HL-60 (cell line): ENCODE measurements at regions not wholly inside any gene's neighbourhood (a gene's known extent, or its start where the extent isn't known, plus 50 kb on each side); places are given as distances from the start of the nearest gene placed in this dataset.

Experiments used
- DNase-seq, 2 experiments: peaks; one replicate each; pipeline ENCODE4 v3.0.0-alpha.2; 2010 to 2020; ENCODE audit warnings: low read depth in 1 of 2, low spot score in 1 of 2
- H3K27ac ChIP-seq: fragments of 250-450 bp; sonication (Bioruptor Pico); replicated peaks from 2 replicates; pipeline ENCODE4 v1.5.1; 2020; ENCODE audit warnings: mild to moderate bottlenecking, moderate library complexity
- H3K27me3 ChIP-seq: fragments of 250-450 bp; sonication (Bioruptor Pico); 2 replicates; pipeline ENCODE4 v1.5.1; 2021; ENCODE audit warnings: mild to moderate bottlenecking, moderate library complexity; ENCODE audit not compliant: insufficient read depth, poor library complexity, severe bottlenecking
- H3K4me3 ChIP-seq: replicated peaks from 2 replicates; pipeline ENCODE4 v1.5.1; 2011; ENCODE audit warnings: mild to moderate bottlenecking, control low read depth, low read length; ENCODE audit not compliant: insufficient read depth
- GABPA ChIP-seq: IDR thresholded peaks from 2 replicates; pipeline ENCODE4 v1.6.1; 2012; ENCODE audit warnings: low read depth
- POLR2AphosphoS5 ChIP-seq: IDR thresholded peaks from 2 replicates; pipeline ENCODE4 v1.6.1; 2012; ENCODE audit warnings: low read depth
- SPI1 ChIP-seq: IDR thresholded peaks from 2 replicates; pipeline ENCODE4 v1.6.1; 2012; ENCODE audit warnings: low read depth, mild to moderate bottlenecking, borderline replicate concordance
- TF ChIP-seq, protein P1 (sequence below): IDR thresholded peaks from 2 replicates; pipeline ENCODE4 v1.6.1; 2012; ENCODE audit warnings: low read depth; ENCODE audit not compliant: insufficient replicate concordance
- TF ChIP-seq, protein P2 (sequence below): IDR thresholded peaks from one replicate; pipeline ENCODE4 v1.5.1; 2011; ENCODE audit warnings: low read length, control low read depth, inconsistent platforms; ENCODE audit not compliant: insufficient read depth

DNA sequence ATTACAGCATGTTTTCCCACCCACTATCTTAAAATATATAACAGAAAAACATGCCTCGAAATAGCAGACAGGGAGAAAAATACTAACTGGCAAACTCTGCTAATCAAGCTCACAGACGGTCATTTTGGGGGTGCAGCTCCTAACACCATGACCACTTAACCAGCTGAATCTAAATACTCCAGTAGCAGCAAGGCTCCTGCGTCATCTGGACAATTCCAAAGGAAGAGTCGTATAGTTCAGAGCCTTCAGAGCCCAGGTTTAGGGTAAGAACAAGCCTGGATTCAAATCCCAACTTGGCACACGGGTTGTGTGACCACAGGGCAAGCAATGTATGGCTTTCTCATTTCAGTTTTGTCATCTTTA, 81.3 kb upstream of the COL21A1 start:
- TF ChIP-seq, protein P1, sequence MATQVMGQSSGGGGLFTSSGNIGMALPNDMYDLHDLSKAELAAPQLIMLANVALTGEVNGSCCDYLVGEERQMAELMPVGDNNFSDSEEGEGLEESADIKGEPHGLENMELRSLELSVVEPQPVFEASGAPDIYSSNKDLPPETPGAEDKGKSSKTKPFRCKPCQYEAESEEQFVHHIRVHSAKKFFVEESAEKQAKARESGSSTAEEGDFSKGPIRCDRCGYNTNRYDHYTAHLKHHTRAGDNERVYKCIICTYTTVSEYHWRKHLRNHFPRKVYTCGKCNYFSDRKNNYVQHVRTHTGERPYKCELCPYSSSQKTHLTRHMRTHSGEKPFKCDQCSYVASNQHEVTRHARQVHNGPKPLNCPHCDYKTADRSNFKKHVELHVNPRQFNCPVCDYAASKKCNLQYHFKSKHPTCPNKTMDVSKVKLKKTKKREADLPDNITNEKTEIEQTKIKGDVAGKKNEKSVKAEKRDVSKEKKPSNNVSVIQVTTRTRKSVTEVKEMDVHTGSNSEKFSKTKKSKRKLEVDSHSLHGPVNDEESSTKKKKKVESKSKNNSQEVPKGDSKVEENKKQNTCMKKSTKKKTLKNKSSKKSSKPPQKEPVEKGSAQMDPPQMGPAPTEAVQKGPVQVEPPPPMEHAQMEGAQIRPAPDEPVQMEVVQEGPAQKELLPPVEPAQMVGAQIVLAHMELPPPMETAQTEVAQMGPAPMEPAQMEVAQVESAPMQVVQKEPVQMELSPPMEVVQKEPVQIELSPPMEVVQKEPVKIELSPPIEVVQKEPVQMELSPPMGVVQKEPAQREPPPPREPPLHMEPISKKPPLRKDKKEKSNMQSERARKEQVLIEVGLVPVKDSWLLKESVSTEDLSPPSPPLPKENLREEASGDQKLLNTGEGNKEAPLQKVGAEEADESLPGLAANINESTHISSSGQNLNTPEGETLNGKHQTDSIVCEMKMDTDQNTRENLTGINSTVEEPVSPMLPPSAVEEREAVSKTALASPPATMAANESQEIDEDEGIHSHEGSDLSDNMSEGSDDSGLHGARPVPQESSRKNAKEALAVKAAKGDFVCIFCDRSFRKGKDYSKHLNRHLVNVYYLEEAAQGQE = no peak
- no peak for TF ChIP-seq GABPA
- TF ChIP-seq, protein P2, sequence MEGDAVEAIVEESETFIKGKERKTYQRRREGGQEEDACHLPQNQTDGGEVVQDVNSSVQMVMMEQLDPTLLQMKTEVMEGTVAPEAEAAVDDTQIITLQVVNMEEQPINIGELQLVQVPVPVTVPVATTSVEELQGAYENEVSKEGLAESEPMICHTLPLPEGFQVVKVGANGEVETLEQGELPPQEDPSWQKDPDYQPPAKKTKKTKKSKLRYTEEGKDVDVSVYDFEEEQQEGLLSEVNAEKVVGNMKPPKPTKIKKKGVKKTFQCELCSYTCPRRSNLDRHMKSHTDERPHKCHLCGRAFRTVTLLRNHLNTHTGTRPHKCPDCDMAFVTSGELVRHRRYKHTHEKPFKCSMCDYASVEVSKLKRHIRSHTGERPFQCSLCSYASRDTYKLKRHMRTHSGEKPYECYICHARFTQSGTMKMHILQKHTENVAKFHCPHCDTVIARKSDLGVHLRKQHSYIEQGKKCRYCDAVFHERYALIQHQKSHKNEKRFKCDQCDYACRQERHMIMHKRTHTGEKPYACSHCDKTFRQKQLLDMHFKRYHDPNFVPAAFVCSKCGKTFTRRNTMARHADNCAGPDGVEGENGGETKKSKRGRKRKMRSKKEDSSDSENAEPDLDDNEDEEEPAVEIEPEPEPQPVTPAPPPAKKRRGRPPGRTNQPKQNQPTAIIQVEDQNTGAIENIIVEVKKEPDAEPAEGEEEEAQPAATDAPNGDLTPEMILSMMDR = no peak
- no peak for TF ChIP-seq SPI1
- TF ChIP-seq POLR2AphosphoS5 = no peak
- DNase-seq = no peak
- peaks cover 6% of the 10 kb centered on the region for H3K27me3 ChIP-seq

DNA sequence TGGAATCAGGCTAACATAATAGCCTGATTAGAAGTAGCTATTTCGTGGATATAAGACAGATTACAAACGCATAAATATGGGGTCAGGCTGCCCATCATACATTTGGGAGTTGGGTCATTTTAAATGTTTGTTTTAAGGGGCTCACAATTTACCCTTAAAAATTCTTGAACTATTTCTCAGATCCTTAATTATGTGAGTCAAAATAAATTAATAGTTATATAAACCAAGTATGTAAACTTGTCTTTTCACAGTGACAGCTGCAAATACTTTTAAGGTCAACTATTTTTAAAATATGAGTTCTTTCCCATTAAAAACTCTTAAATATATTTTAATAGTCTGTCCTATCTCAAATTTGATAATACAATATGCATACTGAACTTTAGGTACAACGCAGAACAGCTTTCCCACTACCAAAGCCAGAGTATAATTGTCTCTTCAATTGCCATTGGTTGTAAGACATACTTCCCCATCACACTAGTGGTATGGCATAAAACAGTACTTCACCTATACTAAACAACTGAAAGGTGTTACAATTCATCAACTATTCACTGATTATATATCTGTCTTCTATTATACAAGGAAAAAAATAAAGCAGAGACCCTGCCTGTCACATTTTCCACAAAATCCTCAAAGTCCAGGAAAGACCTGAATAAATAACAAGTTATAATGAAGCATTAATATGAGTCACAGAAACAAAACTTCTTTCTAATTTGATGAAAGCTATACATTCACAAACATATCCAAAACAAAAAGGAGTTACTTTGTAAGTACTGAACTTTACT, 80.8 kb upstream of the COL21A1 start:
- no peak for DNase-seq
- peaks cover 6% of the 10 kb centered on the region for H3K27me3 ChIP-seq
- H3K27ac ChIP-seq = no peak overlapping the region
- TF ChIP-seq GABPA (no peak), SPI1 (no peak)
- TF ChIP-seq, protein P2 = no peak
- no peak overlapping the region for H3K4me3 ChIP-seq

More for the DNA sequence above, 81.3 kb upstream of the COL21A1 start:
- Histone ChIP-seq H3K27ac (no peak overlapping the region), H3K4me3 (no peak overlapping the region)

- H3K4me3 ChIP-seq = no peak overlapping the region
- peaks cover 2% of the 10 kb centered on the region for H3K27me3 ChIP-seq
- DNase-seq = no peak
- TF ChIP-seq, protein P1 = no peak
- TF ChIP-seq, protein P2 = no peak
- TF ChIP-seq SPI1 (no peak), GABPA (no peak), POLR2AphosphoS5 (no peak)
- H3K27ac ChIP-seq = no peak overlapping the region
These were observed 77.0 kb upstream of the COL21A1 start for GRCh38 chr6:56324396-56324795.

- H3K27ac ChIP-seq = no peak overlapping the region
- peaks cover 3% of the 10 kb centered on the region for H3K27me3 ChIP-seq
- DNase-seq = no peak
- H3K4me3 ChIP-seq = no peak overlapping the region
- TF ChIP-seq, protein P1 = no peak
- TF ChIP-seq SPI1 (no peak), GABPA (no peak), POLR2AphosphoS5 (no peak)
- TF ChIP-seq, protein P2 = no peak
These were observed 71.5 kb upstream of the COL21A1 start for GRCh38 chr6:56318851-56319250.
